Neural cell (in vitro differentiated cells): ENCODE measurements at regions not wholly inside any gene's neighbourhood (a gene's known extent, or its start where the extent isn't known, plus 50 kb on each side); places are given as distances from the start of the nearest gene placed in this dataset.

Source experiments
- H2AFZ ChIP-seq: fragments of 200-600, 300-800 bp; sonication (generic), shearing (Covaris generic); 2 replicates; pipeline ENCODE4 v1.6.0; 2014; ENCODE audit warnings: low read depth, mild to moderate bottlenecking, antibody characterized with exemption, low read length, moderate library complexity
- H3F3A ChIP-seq: fragments of 200-600 bp; shearing (Covaris generic); 2 replicates; pipeline ENCODE4 v1.6.1; 2016; ENCODE audit warnings: mild to moderate bottlenecking, moderate library complexity, mixed read lengths, antibody characterized with exemption, low read length; ENCODE audit not compliant: insufficient read depth, poor library complexity, severe bottlenecking
- H3K27ac ChIP-seq: fragments of 200-600, 300-800 bp; sonication (generic), shearing (Covaris generic); 2 replicates; pipeline ENCODE4 v1.5.1; 2014; ENCODE audit warnings: mild to moderate bottlenecking, low read length, moderate library complexity
- H3K27me3 ChIP-seq: fragments of 300-800, 200-600 bp; sonication (generic), shearing (Covaris generic); 2 replicates; pipeline ENCODE4 v1.6.0; 2014; ENCODE audit warnings: mild to moderate bottlenecking, low read depth, low read length, moderate library complexity; ENCODE audit not compliant: insufficient read depth
- H3K36me3 ChIP-seq: fragments of 300-800, 200-600 bp; sonication (generic), shearing (Covaris generic); 2 replicates; pipeline ENCODE4 v1.5.1; 2014; ENCODE audit warnings: mild to moderate bottlenecking, antibody characterized with exemption, low read length, moderate library complexity; ENCODE audit not compliant: insufficient read depth
- H3K4me2 ChIP-seq: fragments of 300-800, 200-600 bp; sonication (generic), shearing (Covaris generic); 2 replicates; pipeline ENCODE4 v1.6.0; 2014; ENCODE audit warnings: mild to moderate bottlenecking, low read length
- H3K4me3 ChIP-seq: fragments of 300-800, 200-600 bp; sonication (generic), shearing (Covaris generic); 2 replicates; pipeline ENCODE4 v1.5.1; 2014; ENCODE audit warnings: mild to moderate bottlenecking, low read length, moderate library complexity
- H3K79me2 ChIP-seq: fragments of 200-600 bp; shearing (Covaris generic); replicated peaks from 2 replicates; pipeline ENCODE4 v1.6.0; 2014; ENCODE audit warnings: mild to moderate bottlenecking, low read length, moderate library complexity; ENCODE audit not compliant: insufficient read depth
- H3K9ac ChIP-seq: fragments of 300-800, 200-600 bp; sonication (generic), shearing (Covaris generic); 2 replicates; pipeline ENCODE4 v1.6.1; 2016; ENCODE audit warnings: mild to moderate bottlenecking, low read length, mixed read lengths
- H3K9me2 ChIP-seq: fragments of 200-600 bp; shearing (Covaris generic); 2 replicates; pipeline ENCODE4 v1.6.1; 2016; ENCODE audit warnings: mild to moderate bottlenecking, low read length, mixed read lengths; ENCODE audit not compliant: insufficient read depth
- H3K9me3 ChIP-seq: fragments of 200-600, 300-800 bp; sonication (generic), shearing (Covaris generic); 2 replicates; pipeline ENCODE4 v1.6.1; 2016; ENCODE audit warnings: mild to moderate bottlenecking, mixed run types, low read length, moderate library complexity, mixed read lengths
- H4K20me1 ChIP-seq: fragments of 200-600 bp; shearing (Covaris generic); 2 replicates; pipeline ENCODE4 v1.6.1; 2016; ENCODE audit warnings: mild to moderate bottlenecking, mixed run types; ENCODE audit not compliant: insufficient read depth
- CTCF ChIP-seq: fragments of 450-650 bp; IDR thresholded peaks from 2 replicates; pipeline ENCODE4 v1.5.1; 2014; ENCODE audit warnings: antibody characterized with exemption, mild to moderate bottlenecking, moderate library complexity; ENCODE audit not compliant: poor library complexity, severe bottlenecking
- EP300 ChIP-seq: fragments of 450-650 bp; conservative IDR thresholded peaks from 2 replicates; pipeline ENCODE4 v1.6.1; 2014; ENCODE audit warnings: antibody characterized with exemption, mild to moderate bottlenecking, moderate library complexity; ENCODE audit not compliant: poor library complexity, severe bottlenecking
- EZH2 ChIP-seq: fragments of 200-600, 300-800 bp; shearing (Covaris generic), sonication (generic); IDR thresholded peaks from 2 replicates; pipeline ENCODE4 v1.6.1; 2014; ENCODE audit warnings: antibody characterized with exemption, low read length, borderline replicate concordance, mild to moderate bottlenecking; ENCODE audit not compliant: insufficient read depth, poor library complexity, severe bottlenecking
- MXI1 ChIP-seq: fragments of 450-650 bp; conservative IDR thresholded peaks from 2 replicates; pipeline ENCODE4 v1.6.1; 2014; ENCODE audit warnings: antibody characterized with exemption, mild to moderate bottlenecking; ENCODE audit not compliant: poor library complexity, severe bottlenecking
- POLR2AphosphoS5 ChIP-seq: IDR thresholded peaks from 2 replicates; pipeline ENCODE4 v1.6.1; 2012
- RAD21 ChIP-seq: fragments of 450-650 bp; conservative IDR thresholded peaks from 2 replicates; pipeline ENCODE4 v1.6.1; 2014; ENCODE audit warnings: antibody characterized with exemption, mild to moderate bottlenecking, moderate library complexity
- REST ChIP-seq: IDR thresholded peaks from 2 replicates; pipeline ENCODE4 v1.6.1; 2012; ENCODE audit warnings: borderline replicate concordance
- SMC3 ChIP-seq: fragments of 450-650 bp; conservative IDR thresholded peaks from 2 replicates; pipeline ENCODE4 v1.6.1; 2014; ENCODE audit warnings: antibody characterized with exemption, mild to moderate bottlenecking, moderate library complexity; ENCODE audit not compliant: poor library complexity
- TAF1 ChIP-seq: IDR thresholded peaks from 2 replicates; pipeline ENCODE4 v1.6.1; 2012; ENCODE audit warnings: low read depth

- H3K79me2 ChIP-seq, result no peaks in the 10 kb centered on the region
- no peaks in the 10 kb centered on the region for H3K9me2 ChIP-seq
- H3K27ac ChIP-seq, result no peak overlapping the region
- H3K27me3 ChIP-seq, result no peaks in the 10 kb centered on the region
- H3K4me2 ChIP-seq, result no peak overlapping the region
- TF ChIP-seq REST, result no peak
- TF ChIP-seq TAF1, result no peak
- TF ChIP-seq CTCF, result no peak
- no peak for TF ChIP-seq MXI1
- no peak for TF ChIP-seq EP300
- no peak for TF ChIP-seq EZH2
- no peak for TF ChIP-seq RAD21
- no peak for TF ChIP-seq SMC3
- TF ChIP-seq POLR2AphosphoS5, result no peak
- H3K9ac ChIP-seq, result no peak overlapping the region
- no peaks in the 10 kb centered on the region for H3F3A ChIP-seq
- no peaks in the 10 kb centered on the region for H4K20me1 ChIP-seq
- no peaks in the 10 kb centered on the region for H3K9me3 ChIP-seq
- H2AFZ ChIP-seq, result no peak overlapping the region
- H3K4me3 ChIP-seq, result no peak overlapping the region
- no peaks in the 10 kb centered on the region for H3K36me3 ChIP-seq
Observed at GRCh38 chr15:77547801-77548588, 84.7 kb downstream of the LINGO1 start.

GRCh38 chr15:77546870-77547269 lies 85.8 kb downstream of the LINGO1 start:
- no peak overlapping the region for H2AFZ ChIP-seq
- H3K4me3 ChIP-seq, result no peak overlapping the region
- no peaks in the 10 kb centered on the region for H3K79me2 ChIP-seq
- no peak overlapping the region for H3K4me2 ChIP-seq
- H3K27me3 ChIP-seq, result no peaks in the 10 kb centered on the region
- H3K9ac ChIP-seq, result no peak overlapping the region
- no peaks in the 10 kb centered on the region for H3K9me3 ChIP-seq
- TF ChIP-seq REST (no peak), TAF1 (no peak)
- H4K20me1 ChIP-seq, result no peaks in the 10 kb centered on the region
- no peaks in the 10 kb centered on the region for H3K9me2 ChIP-seq
- no peak overlapping the region for H3K27ac ChIP-seq
- no peaks in the 10 kb centered on the region for H3F3A ChIP-seq
- H3K36me3 ChIP-seq, result no peaks in the 10 kb centered on the region
